ENCODE measurements at regions not wholly inside any gene's neighbourhood (a gene's known extent, or its start where the extent isn't known, plus 50 kb on each side); places are given as distances from the start of the nearest gene placed in this dataset.

DNA sequence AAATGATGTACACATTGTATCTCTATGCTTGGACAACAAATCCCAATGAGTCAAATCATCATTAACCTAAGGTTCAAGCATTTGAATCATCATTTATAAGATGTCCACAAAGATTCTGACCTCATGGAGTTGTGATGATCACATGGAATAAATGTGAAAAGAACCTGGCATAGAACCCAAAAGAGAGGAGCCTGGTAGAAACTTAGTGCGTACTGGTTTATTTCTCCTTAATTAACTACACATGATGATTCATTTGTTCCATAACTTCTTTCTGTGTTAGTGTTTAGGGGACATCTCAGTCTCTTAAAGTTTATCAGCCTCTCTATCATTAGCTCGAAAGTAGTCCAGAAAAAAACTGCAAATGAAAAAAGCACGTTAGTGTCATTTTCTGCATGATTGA lies 411.6 kb downstream of the BRINP1 start:
- TF ChIP-seq, protein P1, sequence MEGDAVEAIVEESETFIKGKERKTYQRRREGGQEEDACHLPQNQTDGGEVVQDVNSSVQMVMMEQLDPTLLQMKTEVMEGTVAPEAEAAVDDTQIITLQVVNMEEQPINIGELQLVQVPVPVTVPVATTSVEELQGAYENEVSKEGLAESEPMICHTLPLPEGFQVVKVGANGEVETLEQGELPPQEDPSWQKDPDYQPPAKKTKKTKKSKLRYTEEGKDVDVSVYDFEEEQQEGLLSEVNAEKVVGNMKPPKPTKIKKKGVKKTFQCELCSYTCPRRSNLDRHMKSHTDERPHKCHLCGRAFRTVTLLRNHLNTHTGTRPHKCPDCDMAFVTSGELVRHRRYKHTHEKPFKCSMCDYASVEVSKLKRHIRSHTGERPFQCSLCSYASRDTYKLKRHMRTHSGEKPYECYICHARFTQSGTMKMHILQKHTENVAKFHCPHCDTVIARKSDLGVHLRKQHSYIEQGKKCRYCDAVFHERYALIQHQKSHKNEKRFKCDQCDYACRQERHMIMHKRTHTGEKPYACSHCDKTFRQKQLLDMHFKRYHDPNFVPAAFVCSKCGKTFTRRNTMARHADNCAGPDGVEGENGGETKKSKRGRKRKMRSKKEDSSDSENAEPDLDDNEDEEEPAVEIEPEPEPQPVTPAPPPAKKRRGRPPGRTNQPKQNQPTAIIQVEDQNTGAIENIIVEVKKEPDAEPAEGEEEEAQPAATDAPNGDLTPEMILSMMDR (IDR thresholded peaks at IDR 0.05) = no peak
- no peak overlapping the region for H3K4me3 Mint-ChIP-seq
- Histone ChIP-seq H3K9me3 (ENCODE audit: control insufficient read depth, insufficient read depth, low read length) (no peaks in the 10 kb centered on the region), H3K27ac (ENCODE audit: low read length) (no peak overlapping the region), H3K36me3 (ENCODE audit: control insufficient read depth, insufficient read depth, low read length) (no peaks in the 10 kb centered on the region), H3K4me1 (ENCODE audit: control insufficient read depth, insufficient read depth, low read length) (no peaks in the 10 kb centered on the region), H3K27me3 (ENCODE audit: control insufficient read depth, insufficient read depth, low read length) (no peaks in the 10 kb centered on the region), H3K4me3 (ENCODE audit: low read length) (no peak overlapping the region)
- ATAC-seq (no peak), DNase-seq (no peak)
- H3K4me1 Mint-ChIP-seq = no peaks in the 10 kb centered on the region
- intact Hi-C loops (cut with micrococcal nuclease) = no loop called here
- WGBS (ENCODE audit: insufficient coverage) = 74% methylated on average over 2 of the region's 3 CpGs
- no peaks in the 10 kb centered on the region for H3K27me3 Mint-ChIP-seq (ENCODE audit: low read depth in 2 of 2)
- no peaks in the 10 kb centered on the region for H3K36me3 Mint-ChIP-seq
- peaks cover 7 to 16% of the 10 kb centered on the region in 2 donors for H3K9me3 Mint-ChIP-seq
- no peak overlapping the region for H3K27ac Mint-ChIP-seq

DNA sequence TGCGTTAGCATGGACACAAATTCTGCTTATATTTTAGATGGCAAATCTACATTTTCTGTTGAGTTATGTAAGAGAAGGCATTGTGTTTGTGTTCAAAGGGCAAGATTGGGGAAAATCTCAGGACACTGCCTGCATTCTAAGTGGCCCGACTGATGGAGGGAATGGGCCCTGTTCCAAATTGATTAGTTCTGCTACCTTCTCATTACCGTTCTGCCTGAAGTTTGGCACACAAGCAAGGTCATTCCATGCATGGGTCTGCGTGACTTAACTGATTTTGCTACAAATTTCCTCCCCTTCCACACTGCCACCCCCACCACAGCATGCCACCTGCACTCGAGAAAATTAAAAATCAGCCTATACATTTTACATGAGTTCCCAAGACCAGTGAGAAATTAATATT lies 409.9 kb downstream of the BRINP1 start:
- no peak overlapping the region for H3K27ac Mint-ChIP-seq

DNA sequence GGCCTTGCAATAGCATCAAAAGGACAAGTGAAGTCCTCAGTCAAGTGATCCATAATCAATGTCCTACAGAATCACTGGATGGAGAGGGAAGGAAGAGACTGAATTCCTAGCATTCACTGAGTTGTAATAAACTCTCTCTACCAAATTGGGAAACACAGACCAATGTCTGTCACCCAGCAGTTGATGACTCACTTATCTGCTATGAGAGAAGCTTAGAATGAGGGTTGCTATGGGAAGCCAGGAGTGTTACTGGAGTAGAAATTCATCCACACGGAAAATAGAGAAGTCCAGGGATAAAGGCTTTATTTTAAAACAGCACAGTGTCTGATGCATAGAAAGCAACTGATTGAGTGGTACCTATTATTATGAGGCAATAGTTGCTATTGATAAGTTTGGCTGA lies 407.4 kb downstream of the BRINP1 start:
- H3K27me3 Mint-ChIP-seq (ENCODE audit: low read depth in 2 of 2) = no peaks in the 10 kb centered on the region
- peaks cover 13 to 15% of the 10 kb centered on the region in 2 donors for H3K9me3 Mint-ChIP-seq
- no peaks in the 10 kb centered on the region for H3K36me3 Mint-ChIP-seq
- Histone ChIP-seq H3K27ac (ENCODE audit: low read length) (no peak overlapping the region), H3K27me3 (ENCODE audit: control insufficient read depth, insufficient read depth, low read length) (no peaks in the 10 kb centered on the region), H3K4me1 (ENCODE audit: control insufficient read depth, insufficient read depth, low read length) (no peaks in the 10 kb centered on the region), H3K9me3 (ENCODE audit: control insufficient read depth, insufficient read depth, low read length) (no peaks in the 10 kb centered on the region), H3K36me3 (ENCODE audit: control insufficient read depth, insufficient read depth, low read length) (no peaks in the 10 kb centered on the region), H3K4me3 (ENCODE audit: low read length) (no peak overlapping the region)
- H3K27ac Mint-ChIP-seq = no peak overlapping the region
- WGBS (ENCODE audit: insufficient coverage) = 68% methylated on average over 1 of the region's 1 CpG
- intact Hi-C loops (cut with micrococcal nuclease) = no loop called here
- ATAC-seq = no peak
- no peak overlapping the region for H3K4me3 Mint-ChIP-seq
- H3K4me1 Mint-ChIP-seq = no peaks in the 10 kb centered on the region
- TF ChIP-seq, protein P1 (IDR thresholded peaks at IDR 0.05) = no peak
- no peak for DNase-seq

More for the DNA sequence above, 409.9 kb downstream of the BRINP1 start:
- no peaks in the 10 kb centered on the region for H3K9me3 ChIP-seq (ENCODE audit: control insufficient read depth, insufficient read depth, low read length)
- DNase-seq = no peak
- H3K27me3 ChIP-seq (ENCODE audit: control insufficient read depth, insufficient read depth, low read length) = no peaks in the 10 kb centered on the region
- no peaks in the 10 kb centered on the region for H3K27me3 Mint-ChIP-seq (ENCODE audit: low read depth in 2 of 2)
- WGBS (ENCODE audit: insufficient coverage) = 92% methylated on average over 4 of the region's 5 CpGs
- no peak for ATAC-seq
- H3K4me3 Mint-ChIP-seq = no peak overlapping the region
- H3K4me3 ChIP-seq (ENCODE audit: low read length) = no peak overlapping the region
- H3K4me1 Mint-ChIP-seq = no peaks in the 10 kb centered on the region
- peaks cover 11 to 18% of the 10 kb centered on the region in 2 donors for H3K9me3 Mint-ChIP-seq
- TF ChIP-seq, protein P1 (IDR thresholded peaks at IDR 0.05) = no peak
- intact Hi-C loops (cut with micrococcal nuclease) = no loop called here
- H3K36me3 Mint-ChIP-seq = no peaks in the 10 kb centered on the region
- no peaks in the 10 kb centered on the region for H3K36me3 ChIP-seq (ENCODE audit: control insufficient read depth, insufficient read depth, low read length)
- no peaks in the 10 kb centered on the region for H3K4me1 ChIP-seq (ENCODE audit: control insufficient read depth, insufficient read depth, low read length)
- H3K27ac ChIP-seq (ENCODE audit: low read length) = no peak overlapping the region

DNA sequence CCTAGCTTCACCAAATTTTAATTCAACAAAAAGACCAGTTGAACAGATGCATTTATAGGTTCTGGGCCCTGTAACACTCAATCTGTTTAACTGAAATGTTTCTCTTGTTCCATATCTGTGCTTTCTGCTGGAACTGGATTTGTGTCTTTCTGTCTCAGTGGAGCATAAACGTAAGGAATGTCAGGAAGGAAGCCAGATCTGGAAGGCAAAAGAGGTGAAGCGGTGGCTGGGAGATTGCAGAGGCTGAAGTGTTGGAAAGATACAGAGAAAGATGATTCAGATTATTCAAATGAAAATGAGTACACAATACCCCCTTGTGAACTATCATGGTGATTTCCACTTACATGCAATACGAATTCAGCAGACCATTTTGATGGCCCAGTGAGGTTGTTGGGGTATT lies 406.8 kb downstream of the BRINP1 start:
- H3K4me3 ChIP-seq (ENCODE audit: low read length) = no peak overlapping the region
- H3K9me3 ChIP-seq (ENCODE audit: control insufficient read depth, insufficient read depth, low read length) = no peaks in the 10 kb centered on the region
- no peaks in the 10 kb centered on the region for H3K36me3 Mint-ChIP-seq
- no peaks in the 10 kb centered on the region for H3K27me3 Mint-ChIP-seq (ENCODE audit: low read depth in 2 of 2)
- 70% methylated on average over 2 of the region's 3 CpGs for WGBS (ENCODE audit: insufficient coverage)
- no peaks in the 10 kb centered on the region for H3K4me1 ChIP-seq (ENCODE audit: control insufficient read depth, insufficient read depth, low read length)
- DNase-seq (no peak), ATAC-seq (no peak)
- intact Hi-C loops (cut with micrococcal nuclease) = no loop called here
- no peaks in the 10 kb centered on the region for H3K27me3 ChIP-seq (ENCODE audit: control insufficient read depth, insufficient read depth, low read length)
- no peaks in the 10 kb centered on the region for H3K36me3 ChIP-seq (ENCODE audit: control insufficient read depth, insufficient read depth, low read length)
- no peaks in the 10 kb centered on the region for H3K4me1 Mint-ChIP-seq
- H3K4me3 Mint-ChIP-seq = no peak overlapping the region
- no peak overlapping the region for H3K27ac ChIP-seq (ENCODE audit: low read length)
- H3K27ac Mint-ChIP-seq = no peak overlapping the region
- TF ChIP-seq, protein P1 (IDR thresholded peaks at IDR 0.05) = no peak
- H3K9me3 Mint-ChIP-seq = peaks cover 13% of the 10 kb centered on the region in 2 donors

Measured in natural killer cell (primary cell).